Naive thymus-derived CD8-positive, alpha-beta T cell (primary cell): ENCODE measurements at regions not wholly inside any gene's neighbourhood (a gene's known extent, or its start where the extent isn't known, plus 50 kb on each side); places are given as distances from the start of the nearest gene placed in this dataset.
A peak's percentile ranks its signal among the peaks of the same experiment; 100 is the strongest.

Experiments
- ATAC-seq, 2 donors: fragments of 150-1000 bp; cut with Tn5 transposase in 1 of 2; sonication (Bioruptor Pico), chemical (Tn5 transposase) in 1 of 2; 1 replicate in 1 of 2; 2 replicates in 1 of 2; pipeline ENCODE4 v1.10.0; 2021; ENCODE audit warnings: mild to moderate bottlenecking in 2 of 2, moderate library complexity in 2 of 2
- POLR2A ChIA-PET: fragments of 350-600 bp; sonication (Branson Sonifier 250); formaldehyde crosslinking; loops from one replicate; lab custom pipeline; 2021; ENCODE audit warnings: antibody characterized with exemption; lab: Charles Lee
- DNase-seq, 10 donors: peaks; one replicate each; pipeline versions ENCODE4 v3.0.0 to v3.0.0-alpha.2; 2020 to 2022
- H3K27ac Mint-ChIP-seq, 10 donors: one replicate each; pipeline ENCODE4 v1.8.0; 2020 to 2022; ENCODE audit warnings: mild to moderate bottlenecking in 10 of 10, mixed read lengths in 10 of 10, moderate library complexity in 4 of 10, inconsistent platforms in 1 of 10
- H3K27me3 Mint-ChIP-seq, 5 donors: one replicate each; pipeline ENCODE4 v1.8.0; 2021 to 2022; ENCODE audit warnings: mixed read lengths in 5 of 5
- H3K36me3 Mint-ChIP-seq, 3 donors: one replicate each; pipeline ENCODE4 v1.8.0; 2020 to 2022; ENCODE audit warnings: mixed read lengths in 3 of 3, mild to moderate bottlenecking in 2 of 3, inconsistent platforms in 1 of 3
- H3K4me1 Mint-ChIP-seq, 4 donors: one replicate each; pipeline ENCODE4 v1.8.0; 2021 to 2022; ENCODE audit warnings: mixed read lengths in 4 of 4
- H3K4me3 Mint-ChIP-seq, 10 donors: one replicate each; pipeline ENCODE4 v1.8.0; 2020 to 2022; ENCODE audit warnings: mild to moderate bottlenecking in 10 of 10, mixed read lengths in 10 of 10, moderate library complexity in 6 of 10, inconsistent platforms in 1 of 10
- H3K9me3 Mint-ChIP-seq, 9 donors: one replicate each; pipeline ENCODE4 v1.8.0; 2020 to 2022; ENCODE audit warnings: mixed read lengths in 9 of 9, mild to moderate bottlenecking in 3 of 9, inconsistent platforms in 1 of 9, moderate library complexity in 1 of 9

- Mint-ChIP-seq H3K27ac (no peak overlapping the region), H3K9me3 (peaks cover 0 to 9% (median 0%) of the 10 kb centered on the region in 9 donors), H3K36me3 (no peaks in the 10 kb centered on the region), H3K4me1 (no peaks in the 10 kb centered on the region), H3K4me3 (no peak overlapping the region), H3K27me3 (no peaks in the 10 kb centered on the region)
- no peak for ATAC-seq
- POLR2A ChIA-PET: no interaction called here
- DNase-seq: no peak
Measured at GRCh38 chr1:69288416-69288815, 279.3 kb upstream of the LRRC7 start.

DNA sequence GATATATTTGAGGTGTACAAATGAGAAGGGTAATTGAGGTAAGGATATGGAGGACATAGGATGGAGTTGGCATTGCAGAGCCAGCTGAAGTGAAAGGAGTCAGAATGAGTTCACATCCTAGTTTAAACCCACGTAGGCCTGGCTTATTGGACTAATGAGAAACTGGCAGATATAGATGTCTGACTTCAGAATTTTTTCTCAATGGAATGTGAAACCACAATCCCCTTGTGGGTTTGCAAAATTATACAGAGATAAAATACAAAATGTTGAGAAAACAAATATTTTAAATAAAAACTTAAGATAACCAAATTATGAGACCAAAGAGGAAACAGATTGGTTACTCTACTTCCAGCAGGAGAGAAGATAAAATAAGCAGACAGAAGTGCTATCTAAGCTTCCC lies 277.4 kb upstream of the LRRC7 start:
- Mint-ChIP-seq H3K9me3 (peaks cover 0 to 9% (median 0%) of the 10 kb centered on the region in 9 donors), H3K36me3 (no peaks in the 10 kb centered on the region), H3K27ac (no peak overlapping the region), H3K4me1 (no peaks in the 10 kb centered on the region), H3K4me3 (no peak overlapping the region), H3K27me3 (no peaks in the 10 kb centered on the region)
- POLR2A ChIA-PET: no interaction called here
- ATAC-seq (no peak), DNase-seq (no peak)

GRCh38 chr1:69291541-69291940 lies 276.2 kb upstream of the LRRC7 start:
- H3K36me3 Mint-ChIP-seq: no peaks in the 10 kb centered on the region
- ATAC-seq: no peak
- H3K4me1 Mint-ChIP-seq: no peaks in the 10 kb centered on the region
- H3K27me3 Mint-ChIP-seq: no peaks in the 10 kb centered on the region
- peaks cover 0 to 9% (median 0%) of the 10 kb centered on the region in 9 donors for H3K9me3 Mint-ChIP-seq
- POLR2A ChIA-PET: no interaction called here
- no peak overlapping the region for H3K4me3 Mint-ChIP-seq
- no peak for DNase-seq
- H3K27ac Mint-ChIP-seq: no peak overlapping the region

GRCh38 chr1:69292833-69293232 lies 274.9 kb upstream of the LRRC7 start:
- H3K4me3 Mint-ChIP-seq: no peak overlapping the region
- no peaks in the 10 kb centered on the region for H3K4me1 Mint-ChIP-seq
- no peak overlapping the region for H3K27ac Mint-ChIP-seq
- DNase-seq (no peak), ATAC-seq (no peak)
- no peaks in the 10 kb centered on the region for H3K27me3 Mint-ChIP-seq
- peaks cover 0 to 7% (median 1%) of the 10 kb centered on the region in 9 donors for H3K9me3 Mint-ChIP-seq
- POLR2A ChIA-PET: no interaction called here
- no peaks in the 10 kb centered on the region for H3K36me3 Mint-ChIP-seq

DNA sequence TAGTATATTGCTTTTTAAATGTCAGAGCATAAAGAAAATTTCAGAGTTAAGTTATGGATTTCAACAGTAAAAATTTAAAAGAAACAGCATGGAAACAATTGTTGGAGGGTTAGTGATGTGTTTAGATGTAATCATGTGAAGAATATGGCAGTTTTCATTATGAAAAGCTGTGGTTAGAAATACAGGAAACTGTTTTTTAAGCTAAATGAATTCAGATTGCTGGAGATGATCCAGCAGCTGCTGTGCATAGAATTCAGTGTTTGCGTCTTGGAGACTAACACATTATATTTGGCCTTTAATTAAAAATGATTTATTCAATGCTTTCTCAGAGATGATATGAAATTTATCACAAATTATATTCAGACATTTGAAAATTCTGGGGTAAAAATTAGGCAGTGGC lies 273.6 kb upstream of the LRRC7 start:
- Mint-ChIP-seq H3K4me3 (no peak overlapping the region), H3K27me3 (no peaks in the 10 kb centered on the region), H3K27ac (no peak overlapping the region), H3K4me1 (no peaks in the 10 kb centered on the region), H3K36me3 (no peaks in the 10 kb centered on the region), H3K9me3 (peaks cover 0 to 9% (median 0%) of the 10 kb centered on the region in 9 donors)
- POLR2A ChIA-PET: no interaction called here
- no peak for DNase-seq
- ATAC-seq: no peak

DNA sequence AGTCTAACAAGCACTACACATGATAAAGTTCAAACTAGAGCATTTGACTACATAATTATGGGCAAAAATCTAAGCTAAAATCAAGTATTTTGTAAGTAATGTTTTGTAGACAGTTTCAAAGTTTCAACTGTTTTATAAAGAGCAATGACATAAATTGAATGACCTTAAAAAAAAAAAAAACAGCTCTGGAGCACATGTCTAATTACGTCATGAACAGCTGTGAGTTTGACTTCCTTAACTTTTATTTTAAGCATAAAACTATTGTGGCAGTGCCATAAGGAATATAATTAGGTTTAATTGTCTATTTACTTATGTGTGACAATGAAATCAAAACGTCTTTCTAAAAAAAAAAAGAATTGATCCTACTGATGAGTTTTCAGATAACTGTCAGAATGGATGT lies 272.5 kb upstream of the LRRC7 start:
- ATAC-seq: no peak
- Mint-ChIP-seq H3K9me3 (peaks cover 0 to 9% (median 0%) of the 10 kb centered on the region in 9 donors), H3K36me3 (no peaks in the 10 kb centered on the region), H3K4me1 (no peaks in the 10 kb centered on the region), H3K27ac (no peak overlapping the region), H3K4me3 (no peak overlapping the region), H3K27me3 (no peaks in the 10 kb centered on the region)
- POLR2A ChIA-PET: no interaction called here
- no peak for DNase-seq

DNA sequence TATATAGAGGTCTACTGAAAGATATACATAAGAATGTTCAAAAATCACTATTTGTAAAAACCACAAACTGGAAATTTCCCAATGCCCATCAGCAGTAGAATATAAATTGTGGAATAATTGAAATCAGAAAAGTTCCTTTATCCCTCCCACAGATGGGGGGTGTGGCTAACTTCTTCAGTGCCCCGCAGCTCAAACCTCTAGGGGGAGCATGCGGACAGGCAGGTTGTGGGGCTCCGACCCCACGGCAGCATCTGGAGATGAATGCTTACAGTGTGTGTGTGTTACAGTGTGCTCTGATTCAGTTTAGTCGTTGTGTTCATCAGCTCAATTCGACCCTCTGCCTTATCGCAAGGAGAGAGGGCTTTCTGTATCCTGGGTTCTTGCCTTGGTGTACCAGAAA lies 262.1 kb upstream of the LRRC7 start:
- POLR2A ChIA-PET: no interaction called here
- H3K9me3 Mint-ChIP-seq: peaks cover 0 to 12% (median 6%) of the 10 kb centered on the region in 9 donors
- H3K4me1 Mint-ChIP-seq: no peaks in the 10 kb centered on the region
- H3K27ac Mint-ChIP-seq: no peak overlapping the region
- DNase-seq (no peak), ATAC-seq (no peak)
- H3K27me3 Mint-ChIP-seq: no peaks in the 10 kb centered on the region
- no peak overlapping the region for H3K4me3 Mint-ChIP-seq
- no peaks in the 10 kb centered on the region for H3K36me3 Mint-ChIP-seq

DNA sequence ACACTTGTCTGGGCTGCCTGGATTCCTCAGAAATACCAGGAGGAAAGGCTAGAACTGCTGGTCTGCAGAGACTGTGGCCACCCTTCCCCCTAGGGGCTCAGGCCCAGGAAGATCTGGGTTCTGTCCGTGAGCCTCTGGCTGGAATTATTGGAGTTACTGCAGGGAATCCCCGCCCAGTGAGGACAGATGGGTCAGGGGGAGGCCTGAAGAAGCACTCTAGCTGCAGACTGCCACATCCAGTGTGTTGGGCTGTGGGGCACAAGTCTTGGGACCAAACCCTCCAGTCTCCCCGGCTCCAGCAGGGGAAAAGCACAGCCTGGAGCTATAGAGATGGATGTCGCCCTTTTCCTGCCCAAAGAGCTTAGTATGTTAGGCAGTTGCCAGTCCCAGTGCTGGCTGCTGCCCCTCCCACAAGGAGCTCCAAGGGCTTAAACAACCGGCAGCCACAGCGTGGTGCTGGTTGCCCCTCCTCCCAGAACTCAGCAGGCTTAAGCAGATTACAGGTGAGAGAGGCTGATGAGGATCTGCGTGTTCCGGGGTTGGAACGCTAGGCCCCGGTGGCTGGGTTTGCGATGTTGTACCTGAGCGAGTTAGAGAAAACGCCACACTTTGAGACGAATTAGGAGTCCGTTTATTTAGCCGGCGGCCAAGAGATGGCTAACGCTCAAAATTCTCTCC lies 255.5 kb upstream of the LRRC7 start:
- no peak for ATAC-seq
- no peak for DNase-seq
- no peaks in the 10 kb centered on the region for H3K4me1 Mint-ChIP-seq
- H3K9me3 Mint-ChIP-seq: peaks cover 0 to 14% (median 5%) of the 10 kb centered on the region in 9 donors
- H3K27ac Mint-ChIP-seq: no peak overlapping the region
- POLR2A ChIA-PET: no interaction called here
- H3K27me3 Mint-ChIP-seq: peaks cover 0 to 7% (median 0%) of the 10 kb centered on the region in 5 donors
- H3K36me3 Mint-ChIP-seq: peaks cover 0 to 1% (median 0%) of the 10 kb centered on the region in 3 donors
- no peak overlapping the region for H3K4me3 Mint-ChIP-seq

DNA sequence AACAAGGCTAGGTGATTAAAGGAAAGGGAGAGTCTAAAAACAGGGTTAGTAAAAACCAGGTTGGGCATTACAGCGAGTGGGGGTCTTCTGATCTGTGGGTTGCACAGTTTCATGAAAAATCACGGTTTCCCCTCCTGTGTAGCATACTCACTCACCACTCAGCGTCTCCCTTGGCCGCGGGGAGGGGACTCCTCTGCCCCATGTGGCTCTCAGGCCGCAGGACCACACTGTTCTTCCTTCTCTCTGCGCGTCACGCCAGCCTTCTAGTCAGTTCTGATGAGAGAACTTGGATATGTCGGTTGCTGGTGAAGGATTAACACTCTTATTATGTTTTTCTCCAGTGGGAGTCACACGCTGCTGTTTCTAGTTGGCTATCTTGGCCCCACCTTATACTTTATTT lies 254.6 kb upstream of the LRRC7 start:
- H3K9me3 Mint-ChIP-seq: peaks cover 0 to 14% (median 5%) of the 10 kb centered on the region in 9 donors
- H3K36me3 Mint-ChIP-seq: peaks cover 0 to 1% (median 0%) of the 10 kb centered on the region in 3 donors
- ATAC-seq: no peak
- no peaks in the 10 kb centered on the region for H3K4me1 Mint-ChIP-seq
- peaks cover 0 to 7% (median 0%) of the 10 kb centered on the region in 5 donors for H3K27me3 Mint-ChIP-seq
- no peak for DNase-seq
- POLR2A ChIA-PET: no interaction called here
- no peak overlapping the region for H3K4me3 Mint-ChIP-seq
- H3K27ac Mint-ChIP-seq: no peak overlapping the region

GRCh38 chr1:69315416-69315815 lies 252.3 kb upstream of the LRRC7 start:
- ATAC-seq: no peak
- Mint-ChIP-seq H3K4me1 (peaks cover 0 to 3% (median under 1%) of the 10 kb centered on the region in 4 donors), H3K27me3 (peaks cover 0 to 7% (median 0%) of the 10 kb centered on the region in 5 donors), H3K4me3 (peak overlapping the region in 1 of 10 donors; percentile 42), H3K27ac (no peak overlapping the region), H3K36me3 (peaks cover 0 to 1% (median 0%) of the 10 kb centered on the region in 3 donors), H3K9me3 (peaks cover 0 to 14% (median 5%) of the 10 kb centered on the region in 9 donors)
- POLR2A ChIA-PET: no interaction called here
- no peak for DNase-seq

GRCh38 chr1:69315823-69316222 lies 251.9 kb upstream of the LRRC7 start:
- H3K36me3 Mint-ChIP-seq: peaks cover 0 to 1% (median 0%) of the 10 kb centered on the region in 3 donors
- peaks cover 0 to 7% (median 0%) of the 10 kb centered on the region in 5 donors for H3K27me3 Mint-ChIP-seq
- ATAC-seq (no peak), DNase-seq (no peak)
- H3K9me3 Mint-ChIP-seq: peaks cover 0 to 14% (median 5%) of the 10 kb centered on the region in 9 donors
- POLR2A ChIA-PET: no interaction called here
- peaks cover 0 to 5% (median 2%) of the 10 kb centered on the region in 4 donors for H3K4me1 Mint-ChIP-seq
- peak overlapping the region in 1 of 10 donors; percentile 60 for H3K27ac Mint-ChIP-seq
- no peak overlapping the region for H3K4me3 Mint-ChIP-seq

DNA sequence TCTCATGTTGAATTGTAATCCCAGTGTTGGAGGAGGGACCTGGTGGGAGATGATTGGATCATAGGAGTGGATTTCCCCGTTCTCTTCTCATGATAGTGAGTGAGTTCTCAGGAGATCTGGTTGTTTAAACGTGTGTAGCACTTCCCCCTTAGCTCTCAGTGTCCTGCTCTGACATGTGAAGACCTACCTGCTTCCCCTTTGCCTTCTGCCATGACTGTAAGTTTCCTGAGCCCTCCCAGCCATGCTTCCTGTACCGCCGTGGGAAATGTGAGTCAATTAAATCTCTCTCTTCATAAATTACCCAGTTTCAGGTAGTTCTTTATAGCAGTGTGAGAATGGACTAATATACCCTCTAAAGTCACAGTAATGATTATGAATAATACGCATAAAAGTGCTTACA lies 248.4 kb upstream of the LRRC7 start:
- no peak overlapping the region for H3K4me3 Mint-ChIP-seq
- ATAC-seq: no peak
- POLR2A ChIA-PET: no interaction called here
- peaks cover 0 to 5% (median 2%) of the 10 kb centered on the region in 4 donors for H3K4me1 Mint-ChIP-seq
- no peak overlapping the region for H3K27ac Mint-ChIP-seq
- no peak for DNase-seq
- H3K27me3 Mint-ChIP-seq: peaks cover 0 to 7% (median 0%) of the 10 kb centered on the region in 5 donors
- H3K36me3 Mint-ChIP-seq: peaks cover 0 to 1% (median 0%) of the 10 kb centered on the region in 3 donors
- peaks cover 0 to 9% (median 4%) of the 10 kb centered on the region in 9 donors for H3K9me3 Mint-ChIP-seq

- POLR2A ChIA-PET: no interaction called here
- Mint-ChIP-seq H3K9me3 (peaks cover 0 to 13% (median 0%) of the 10 kb centered on the region in 9 donors), H3K4me3 (no peak overlapping the region), H3K4me1 (peaks cover 0 to 5% (median 2%) of the 10 kb centered on the region in 4 donors), H3K27ac (no peak overlapping the region), H3K27me3 (peaks cover 0 to 4% (median 0%) of the 10 kb centered on the region in 5 donors), H3K36me3 (no peaks in the 10 kb centered on the region)
- ATAC-seq (no peak), DNase-seq (no peak)
Measured at GRCh38 chr1:69320757-69321211, 246.9 kb upstream of the LRRC7 start.
